Renal cortical epithelial cell (primary cell): ENCODE measurements at regions not wholly inside any gene's neighbourhood (a gene's known extent, or its start where the extent isn't known, plus 50 kb on each side); places are given as distances from the start of the nearest gene placed in this dataset.

ENCODE experiments used
- DNase-seq: peaks from one replicate; pipeline ENCODE4 v3.0.0-alpha.2; 2011; ENCODE audit warnings: low read depth

GRCh38 chr3:177300842-177301241 lies 103.6 kb upstream of the TBL1XR1 start:
- DNase-seq, result peak; percentile 37

DNA sequence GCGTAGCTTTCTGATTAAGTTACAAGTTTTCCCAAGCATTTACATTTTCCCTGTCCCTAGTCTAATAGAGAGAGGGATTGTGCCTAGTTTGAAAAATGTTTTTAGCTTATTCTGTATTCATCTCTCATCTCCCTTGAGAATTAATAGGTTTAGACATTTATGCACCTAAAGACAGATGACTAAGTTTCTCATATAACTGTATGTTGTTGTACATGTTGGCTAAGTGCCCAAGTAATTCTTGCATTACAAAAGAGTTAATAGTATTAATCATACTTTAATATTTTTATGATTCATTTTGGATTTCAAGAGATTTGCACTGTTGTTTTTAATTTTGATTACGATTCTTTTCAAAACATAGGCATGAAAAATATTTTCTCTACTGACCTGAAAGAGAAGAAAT lies 109.0 kb upstream of the TBL1XR1 start:
- no peak for DNase-seq

DNA sequence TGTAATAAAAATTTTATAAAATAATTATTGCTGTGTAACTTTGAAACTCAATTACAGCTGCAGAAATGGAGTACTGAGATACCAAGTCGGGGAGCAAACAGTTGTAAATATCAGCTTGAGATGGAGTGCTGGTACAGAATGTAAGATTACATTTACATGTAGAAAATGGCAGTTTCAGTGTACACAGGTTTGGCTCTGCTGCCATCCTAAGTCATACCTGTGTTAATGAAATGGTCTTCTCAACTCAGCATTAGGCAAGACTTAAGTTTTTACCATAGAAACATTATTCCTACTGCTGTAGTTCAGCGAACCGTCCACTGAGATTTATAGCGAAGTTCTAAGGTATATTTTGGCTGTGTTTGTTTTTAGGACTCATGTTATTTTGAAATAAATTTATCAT lies 110.1 kb upstream of the TBL1XR1 start:
- no peak for DNase-seq

GRCh38 chr3:177307826-177308225 lies 110.5 kb upstream of the TBL1XR1 start:
- DNase-seq, result no peak

DNA sequence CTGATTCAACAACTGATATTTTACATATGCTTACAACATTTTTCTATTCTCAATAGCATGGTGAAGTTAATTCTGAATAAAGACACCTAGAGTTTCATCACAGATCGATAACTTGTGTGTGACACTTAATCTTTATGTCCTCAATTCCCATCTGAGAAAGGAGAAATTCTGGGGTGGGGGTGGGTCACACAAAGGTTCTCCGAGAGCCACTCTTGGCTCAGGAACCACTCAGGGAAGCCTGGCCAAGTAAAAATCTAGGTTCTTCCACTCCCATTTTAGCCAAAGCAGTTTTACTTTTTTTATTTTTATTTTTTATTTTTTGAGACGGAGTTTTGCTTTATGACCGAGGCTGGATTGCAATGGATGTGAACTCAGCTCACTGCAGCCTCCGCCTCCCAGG lies 111.0 kb upstream of the TBL1XR1 start:
- DNase-seq, result no peak

GRCh38 chr3:177308911-177309310 lies 111.6 kb upstream of the TBL1XR1 start:
- DNase-seq, result no peak

- DNase-seq, result no peak
Observed at GRCh38 chr3:177312491-177312890, 115.2 kb upstream of the TBL1XR1 start.

- no peak for DNase-seq
Observed at GRCh38 chr3:177314897-177315296, 117.6 kb upstream of the TBL1XR1 start.

- no peak for DNase-seq
Observed at GRCh38 chr3:177317247-177317646, 120.0 kb upstream of the TBL1XR1 start.

DNA sequence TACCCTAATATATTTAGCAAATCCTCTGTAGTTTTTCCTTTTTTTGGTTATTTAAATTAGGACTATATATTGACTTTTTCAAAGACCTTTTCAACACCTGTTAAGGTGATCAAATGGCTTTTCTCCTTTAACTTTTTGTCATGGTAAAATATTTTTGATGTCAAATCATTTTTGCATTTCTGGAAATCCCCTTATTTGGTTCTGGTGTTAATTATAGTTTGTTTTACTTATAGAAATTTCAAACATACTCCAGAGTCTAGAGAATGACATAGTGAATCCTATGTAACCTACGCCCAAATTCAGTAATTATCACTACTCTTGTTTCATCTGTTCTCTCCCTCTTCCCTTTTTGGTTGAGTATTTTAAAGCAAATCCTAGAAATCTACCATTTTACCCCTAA lies 121.3 kb upstream of the TBL1XR1 start:
- no peak for DNase-seq

DNA sequence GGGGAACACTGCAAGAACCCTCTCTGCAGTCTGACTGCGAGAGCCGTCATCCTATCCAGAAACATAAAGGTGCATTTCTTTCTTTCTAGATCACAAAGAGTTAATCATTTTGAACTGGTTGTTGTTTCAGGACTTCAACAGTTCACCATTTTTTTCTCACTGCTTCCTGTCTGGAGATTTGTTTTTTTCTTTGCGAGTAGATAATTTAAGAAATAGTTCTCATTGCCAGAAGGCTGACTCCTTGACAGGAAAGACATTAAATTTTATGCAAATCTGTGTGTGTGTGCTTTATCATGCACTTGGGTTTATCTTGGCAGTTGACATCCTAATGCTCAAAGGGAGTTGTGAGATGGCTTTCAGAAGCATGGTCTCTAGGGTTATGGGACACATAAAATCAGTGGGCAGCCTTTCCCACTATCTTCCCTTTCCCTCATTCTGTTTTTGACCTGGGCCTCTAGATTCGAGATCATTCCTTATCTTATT lies 123.5 kb upstream of the TBL1XR1 start:
- DNase-seq, result peak; percentile 36

DNA sequence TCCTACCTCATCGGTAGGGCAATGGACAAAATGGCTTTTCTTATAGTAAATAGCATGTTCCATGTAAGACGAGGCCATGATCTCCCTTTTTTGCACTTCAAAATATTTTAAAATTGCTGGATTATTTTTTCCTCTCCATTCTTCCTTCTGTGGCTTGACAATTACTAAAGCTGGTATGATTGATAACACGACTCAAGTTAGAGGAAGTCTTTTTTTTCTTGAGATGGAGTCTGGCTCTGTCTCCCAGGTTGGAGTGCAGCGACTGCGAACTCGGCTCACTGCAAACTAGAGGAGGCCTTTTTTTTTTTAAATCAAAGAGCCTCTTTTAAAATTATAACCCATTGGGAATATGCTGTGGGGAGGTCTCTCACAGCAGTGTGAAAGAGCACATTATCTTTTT lies 124.5 kb upstream of the TBL1XR1 start:
- no peak for DNase-seq

DNA sequence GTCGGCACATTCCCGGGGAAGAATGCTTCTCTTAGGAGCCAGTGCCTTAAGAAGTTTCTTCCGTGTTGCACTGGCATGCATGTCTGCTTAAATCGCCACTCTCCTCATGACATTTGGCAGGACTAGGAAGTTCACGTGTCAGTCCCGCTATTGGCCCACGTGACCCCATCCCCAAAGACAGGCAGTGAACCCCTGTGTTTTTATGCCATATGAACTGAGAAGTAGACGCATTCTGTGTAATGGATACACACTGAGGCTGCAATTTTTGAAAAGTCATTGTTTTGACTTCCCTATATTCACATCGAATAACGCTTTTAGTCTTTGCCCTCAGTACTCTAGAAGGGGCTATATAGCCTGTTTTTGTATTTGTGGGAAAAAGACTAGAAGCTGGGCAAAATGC lies 125.6 kb upstream of the TBL1XR1 start:
- no peak for DNase-seq

DNA sequence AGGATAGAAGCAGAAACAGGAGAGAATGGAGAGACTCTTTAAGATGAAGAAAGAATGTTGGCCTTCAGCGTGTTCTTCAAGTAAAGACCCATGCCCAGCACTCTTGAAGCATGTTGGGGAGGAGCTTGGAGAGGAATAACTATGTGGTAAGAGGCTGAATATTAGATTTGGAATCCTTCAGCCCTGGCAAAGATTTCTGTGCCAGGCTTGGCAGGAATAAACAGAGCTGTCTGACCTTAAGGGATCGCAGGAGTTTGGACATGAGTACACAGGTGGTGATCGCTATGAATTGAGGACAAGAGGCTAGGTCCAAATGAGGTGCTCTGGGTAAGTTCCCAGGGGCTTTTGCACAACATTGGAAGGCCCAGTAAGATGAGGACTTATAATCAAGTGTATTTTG lies 132.6 kb upstream of the TBL1XR1 start:
- no peak for DNase-seq

- no peak for DNase-seq
Observed at GRCh38 chr3:177330779-177331178, 133.5 kb upstream of the TBL1XR1 start.

GRCh38 chr3:177331203-177331835 lies 134.0 kb upstream of the TBL1XR1 start:
- DNase-seq, result no peak

DNA sequence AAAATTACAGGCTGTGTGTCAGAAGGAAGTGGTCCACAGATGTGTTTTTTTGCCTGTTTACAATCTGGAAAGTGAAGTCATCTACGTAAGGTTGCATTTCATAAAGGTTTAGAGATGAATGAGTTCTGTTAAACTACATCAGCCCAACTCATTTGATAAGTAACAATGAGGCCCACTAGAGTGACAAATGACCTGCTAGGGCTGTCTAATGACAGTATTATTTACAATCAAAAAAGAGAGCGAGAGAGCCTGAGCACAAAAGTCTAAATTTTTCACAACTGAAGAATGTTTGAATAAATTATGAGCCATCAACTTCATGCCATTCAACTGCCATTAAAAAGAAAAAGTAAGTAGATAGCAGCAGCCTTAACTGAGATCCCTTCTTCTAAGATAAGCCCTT lies 135.7 kb upstream of the TBL1XR1 start:
- DNase-seq, result no peak

DNA sequence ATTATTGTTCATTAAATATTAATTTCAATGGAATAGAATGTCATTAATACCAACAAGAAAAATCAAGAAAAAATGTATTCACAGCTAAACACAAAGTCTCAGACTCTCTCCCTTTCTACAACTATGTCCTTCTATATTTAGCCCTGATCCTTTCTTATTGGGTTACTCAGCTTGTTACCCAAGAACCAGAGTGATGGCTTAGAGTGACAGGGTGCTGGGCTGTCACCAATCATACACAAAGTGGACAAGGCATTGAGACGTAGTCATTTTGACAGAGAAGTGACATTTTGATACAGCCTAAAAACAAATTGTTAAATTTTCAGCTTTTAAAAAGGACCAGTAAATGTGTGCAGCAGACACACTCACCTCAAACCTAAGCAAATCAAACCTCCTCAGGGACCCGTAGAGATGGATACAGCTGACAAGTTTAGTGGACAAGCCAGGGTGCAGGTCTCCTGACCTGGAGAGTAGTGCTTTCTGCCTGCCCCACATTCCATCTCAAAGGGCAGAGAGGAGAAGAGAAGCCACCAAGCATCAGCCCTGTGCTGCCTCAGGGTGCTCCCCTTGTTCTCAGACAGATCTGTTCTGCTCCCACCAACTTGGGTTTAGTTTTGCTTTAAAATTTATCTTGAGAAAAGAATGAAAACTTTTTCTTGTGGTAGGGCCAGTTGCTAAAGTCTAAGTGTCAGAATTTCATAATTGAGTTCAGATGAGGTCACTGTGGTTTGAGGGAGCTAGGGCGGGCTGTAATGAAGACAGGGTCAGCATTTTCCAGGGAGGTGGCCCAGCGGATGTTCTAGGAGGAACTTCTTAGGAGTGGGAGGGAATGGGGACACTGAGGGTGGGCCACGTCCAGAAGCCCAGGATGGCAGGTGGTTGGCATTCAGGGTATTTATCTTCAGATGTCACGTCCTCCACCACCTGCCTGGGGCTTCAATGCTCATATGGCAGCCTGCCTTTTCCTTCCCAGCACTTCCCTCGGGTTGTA lies 136.5 kb upstream of the TBL1XR1 start:
- DNase-seq, result peak; percentile 20

DNA sequence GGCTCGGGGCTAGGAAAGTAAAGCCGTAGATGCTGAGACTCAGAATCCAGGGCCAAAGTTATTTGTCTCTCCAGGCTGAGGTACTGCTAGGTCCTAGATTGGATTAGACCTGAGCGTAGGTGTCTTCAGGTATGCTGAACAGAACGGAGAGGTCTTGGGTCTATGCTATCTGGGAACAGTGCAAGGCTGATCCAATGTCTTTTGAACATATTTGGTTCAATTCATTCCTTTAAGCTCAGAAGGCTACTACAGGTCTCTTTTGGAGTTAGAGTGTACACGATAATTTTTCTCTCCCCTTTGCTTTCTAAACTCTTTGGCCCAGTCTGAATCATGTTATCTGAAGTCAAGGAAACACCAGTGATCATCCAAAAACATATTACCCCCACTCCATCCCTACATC lies 137.5 kb upstream of the TBL1XR1 start:
- no peak for DNase-seq

GRCh38 chr3:177335728-177336127 lies 138.4 kb upstream of the TBL1XR1 start:
- DNase-seq, result peak; percentile 82

- no peak for DNase-seq
Observed at GRCh38 chr3:177336873-177337450, 139.7 kb upstream of the TBL1XR1 start.

DNA sequence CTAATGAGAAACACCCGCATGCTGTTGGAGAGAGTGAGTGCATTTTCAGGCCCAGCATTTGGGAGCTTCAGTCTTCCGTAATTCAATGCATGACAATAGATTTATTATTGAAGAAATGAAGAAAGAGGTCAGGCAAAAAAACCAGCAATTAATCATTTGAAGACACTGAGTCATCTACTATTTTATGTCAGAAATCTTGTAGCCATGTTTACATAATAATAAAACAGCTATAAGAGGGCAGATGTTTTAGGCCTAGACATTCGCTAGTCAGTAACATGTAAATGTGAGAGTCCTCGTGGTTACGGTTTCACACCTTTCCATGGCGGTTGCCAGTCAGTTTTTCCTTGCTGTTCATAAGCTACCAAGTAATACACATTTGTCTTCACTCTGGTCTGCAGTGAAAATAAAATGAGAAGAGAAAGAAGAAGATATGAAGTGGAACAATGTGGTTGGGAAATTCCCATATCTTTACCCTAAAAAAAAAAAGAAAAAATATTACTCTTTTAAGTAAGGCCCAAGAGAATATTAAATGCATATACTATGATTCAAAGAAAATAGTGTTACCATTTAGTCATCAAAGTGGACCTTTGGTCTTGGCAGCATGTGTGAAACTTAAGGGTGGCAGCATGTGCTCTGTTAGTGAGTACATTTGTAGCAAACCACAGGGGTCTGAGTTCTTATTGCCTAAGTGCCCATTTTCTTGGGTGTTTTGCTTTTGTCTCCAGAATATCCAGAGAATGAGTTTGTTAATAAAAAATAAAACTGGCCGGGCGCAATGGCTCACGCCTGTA lies 140.5 kb upstream of the TBL1XR1 start:
- DNase-seq, result peak; percentile 71
